Thymus (tissue), 11 donors: ENCODE measurements at regions not wholly inside any gene's neighbourhood (a gene's known extent, or its start where the extent isn't known, plus 50 kb on each side); places are given as distances from the start of the nearest gene placed in this dataset.

Source experiments
- DNase-seq, 9 donors: peaks; one replicate each; pipeline ENCODE4 v3.0.0-alpha.2; 2013; ENCODE audit warnings: low spot score in 9 of 9, low read depth in 6 of 9, missing footprints in 1 of 9
- H3K27ac ChIP-seq, 2 donors: one replicate each; pipeline ENCODE4 v1.5.1; 2013; ENCODE audit warnings: control low read depth in 1 of 2, low read depth in 1 of 2, low read length in 1 of 2, mild to moderate bottlenecking in 1 of 2, moderate library complexity in 1 of 2
- H3K27me3 ChIP-seq, 2 donors: one replicate each; pipeline ENCODE4 v1.5.1; 2013; ENCODE audit warnings: low read length in 1 of 2; ENCODE audit not compliant: control insufficient read depth in 2 of 2, insufficient read depth in 1 of 2
- H3K36me3 ChIP-seq, 2 donors: one replicate each; pipeline ENCODE4 v1.5.1; 2013; ENCODE audit warnings: low read length in 1 of 2, mild to moderate bottlenecking in 1 of 2, moderate library complexity in 1 of 2; ENCODE audit not compliant: control insufficient read depth in 2 of 2, insufficient read depth in 2 of 2
- H3K4me1 ChIP-seq, 2 donors: one replicate each; pipeline ENCODE4 v1.5.1; 2013; ENCODE audit warnings: low read length in 2 of 2; ENCODE audit not compliant: control insufficient read depth in 2 of 2, insufficient read depth in 2 of 2
- H3K4me3 ChIP-seq, 2 donors: one replicate each; pipeline ENCODE4 v1.5.1; 2013; ENCODE audit warnings: low read length in 2 of 2, control low read depth in 1 of 2, mild to moderate bottlenecking in 1 of 2
- H3K9me3 ChIP-seq, 2 donors: one replicate each; pipeline ENCODE4 v1.5.1; 2013; ENCODE audit warnings: low read length in 1 of 2, mild to moderate bottlenecking in 1 of 2; ENCODE audit not compliant: control insufficient read depth in 2 of 2, insufficient read depth in 1 of 2
- WGBS: extraction: QIAGEN DNeasy Blood & Tissue Kit; methylation state at CpG from one replicate; pipeline ENCODE4 v1.1.7; 2013; 5-methylcytosine and 5-hydroxymethylcytosine counted together
- donor health status: healthy.

GRCh38 chr9:104448036-104448435, 56.0 kb upstream of the OR13F1 start:
- H3K27ac ChIP-seq, result no peak overlapping the region
- no peaks in the 10 kb centered on the region for H3K36me3 ChIP-seq
- no peaks in the 10 kb centered on the region for H3K4me1 ChIP-seq
- no peaks in the 10 kb centered on the region for H3K27me3 ChIP-seq
- H3K4me3 ChIP-seq, result no peak overlapping the region
- 89% methylated on average over 5 of the region's 5 CpGs for WGBS
- no peaks in the 10 kb centered on the region for H3K9me3 ChIP-seq
- DNase-seq, result no peak
